Subcutaneous abdominal adipose tissue (tissue), 5 donors: ENCODE measurements at regions not wholly inside any gene's neighbourhood (a gene's known extent, or its start where the extent isn't known, plus 50 kb on each side); places are given as distances from the start of the nearest gene placed in this dataset.

Experiments used
- H3K27ac ChIP-seq: one replicate; pipeline ENCODE4 v1.7.0; 2013; ENCODE audit warnings: low read depth, mild to moderate bottlenecking, inconsistent platforms, low read length, moderate library complexity
- H3K27me3 ChIP-seq, 5 donors: one replicate each; pipeline ENCODE4 v1.7.0; 2013; ENCODE audit warnings: low read length in 5 of 5, inconsistent platforms in 1 of 5; ENCODE audit not compliant: control insufficient read depth in 5 of 5, insufficient read depth in 4 of 5
- H3K36me3 ChIP-seq, 5 donors: one replicate each; pipeline ENCODE4 v1.7.0; 2013; ENCODE audit warnings: low read length in 5 of 5; ENCODE audit not compliant: control insufficient read depth in 5 of 5, insufficient read depth in 5 of 5
- H3K4me1 ChIP-seq, 5 donors: one replicate each; pipeline ENCODE4 v1.7.0; 2013; ENCODE audit warnings: low read length in 5 of 5, mild to moderate bottlenecking in 3 of 5, moderate library complexity in 1 of 5; ENCODE audit not compliant: control insufficient read depth in 5 of 5, insufficient read depth in 5 of 5
- H3K4me3 ChIP-seq, 5 donors: one replicate each; pipeline ENCODE4 v1.7.0; 2013; ENCODE audit warnings: low read length in 5 of 5, low read depth in 1 of 5
- H3K9ac ChIP-seq, 5 donors: one replicate each; pipeline ENCODE4 v1.7.0; 2013; ENCODE audit warnings: low read length in 5 of 5, mild to moderate bottlenecking in 4 of 5, moderate library complexity in 3 of 5
- H3K9me3 ChIP-seq, 5 donors: one replicate each; pipeline ENCODE4 v1.7.0; 2013; ENCODE audit warnings: low read length in 5 of 5; ENCODE audit not compliant: control insufficient read depth in 5 of 5
- donor health status: healthy.
- donor health status: healthy.
- donor health status: healthy.
- donor health status: healthy.
- donor health status: healthy.

DNA sequence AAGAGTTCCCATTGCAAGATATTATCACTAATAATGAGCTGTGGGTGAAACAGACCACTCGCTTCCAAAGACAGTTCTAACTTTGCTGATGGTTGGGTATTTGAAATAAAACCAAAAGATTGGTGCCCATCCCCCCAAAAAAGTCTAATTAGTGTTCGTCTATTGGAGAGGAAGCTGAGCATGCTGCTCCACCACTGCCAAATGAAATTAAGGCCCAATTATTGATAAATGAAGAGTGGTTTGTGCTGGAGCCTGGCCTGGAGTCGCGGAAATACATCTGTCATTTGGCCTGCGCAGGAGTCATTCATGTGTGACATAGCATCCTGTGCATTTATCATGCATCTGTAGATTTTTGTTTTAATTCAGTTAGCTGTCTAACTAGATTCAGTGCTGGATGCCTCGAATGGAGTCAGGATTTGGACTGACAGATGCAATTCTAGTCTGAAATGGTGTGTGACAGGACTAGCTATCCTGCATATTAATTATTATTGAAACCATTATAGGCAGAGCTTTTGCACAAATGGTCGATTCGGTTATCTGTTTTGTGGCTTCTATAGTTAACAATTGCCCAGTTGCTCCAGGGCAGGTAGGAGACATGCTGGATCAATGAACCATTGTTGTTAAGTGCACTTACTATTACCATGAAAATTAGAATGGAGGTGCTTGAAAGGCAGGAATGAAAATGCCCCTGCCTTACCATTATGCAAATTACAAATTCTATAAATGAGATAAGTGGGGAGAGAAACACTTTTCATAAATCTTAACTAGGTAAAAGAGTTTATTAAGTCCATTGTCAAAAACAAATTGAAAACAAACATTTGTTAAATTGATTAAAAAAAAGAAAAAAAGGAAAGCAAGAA, 450.4 kb upstream of the TCF4 start:
- Histone ChIP-seq H3K4me3 (no peak overlapping the region), H3K36me3 (no peaks in the 10 kb centered on the region), H3K9me3 (peaks cover 0 to under 1% (median 0%) of the 10 kb centered on the region in 5 donors), H3K9ac (no peak overlapping the region), H3K27ac (no peak overlapping the region), H3K4me1 (no peaks in the 10 kb centered on the region), H3K27me3 (no peaks in the 10 kb centered on the region)

DNA sequence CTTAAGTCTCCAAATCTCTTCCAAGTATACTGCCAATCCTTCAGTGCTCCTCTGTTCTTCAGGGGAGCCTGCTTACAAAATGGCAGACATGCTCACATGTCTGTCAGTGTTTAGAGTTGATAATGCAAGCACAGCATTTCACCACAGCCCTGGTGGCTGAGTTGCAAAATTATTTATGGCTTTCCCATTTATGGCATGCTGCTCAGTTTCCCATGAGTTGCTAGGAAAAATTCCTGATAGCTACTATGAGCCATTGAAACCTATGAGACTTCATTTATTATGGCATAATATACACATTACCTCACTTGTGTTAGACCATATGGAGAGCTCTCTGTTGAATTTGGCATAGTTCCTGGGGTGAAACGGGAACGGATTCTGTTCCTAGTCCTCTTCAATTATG, 448.7 kb upstream of the TCF4 start:
- Histone ChIP-seq H3K9me3 (peaks cover 0 to 4% (median 0%) of the 10 kb centered on the region in 5 donors), H3K9ac (no peak overlapping the region), H3K27ac (no peak overlapping the region), H3K36me3 (no peaks in the 10 kb centered on the region), H3K27me3 (no peaks in the 10 kb centered on the region), H3K4me1 (no peaks in the 10 kb centered on the region), H3K4me3 (no peak overlapping the region)

- no peak overlapping the region for H3K27ac ChIP-seq
Observed at GRCh38 chr18:56035546-56035945, 447.6 kb upstream of the TCF4 start.

GRCh38 chr18:56034949-56035348, 447.0 kb upstream of the TCF4 start:
- Histone ChIP-seq H3K9me3 (peaks cover 0 to 4% (median 0%) of the 10 kb centered on the region in 5 donors), H3K27me3 (no peaks in the 10 kb centered on the region), H3K4me3 (no peak overlapping the region), H3K27ac (no peak overlapping the region), H3K4me1 (no peaks in the 10 kb centered on the region), H3K9ac (no peak overlapping the region), H3K36me3 (no peaks in the 10 kb centered on the region)

More at GRCh38 chr18:56035546-56035945, 447.6 kb upstream of the TCF4 start:
- H3K36me3 ChIP-seq, result no peaks in the 10 kb centered on the region
- no peak overlapping the region for H3K4me3 ChIP-seq
- H3K27me3 ChIP-seq, result no peaks in the 10 kb centered on the region
- no peak overlapping the region for H3K9ac ChIP-seq
- H3K4me1 ChIP-seq, result no peaks in the 10 kb centered on the region
- peaks cover 0 to 4% (median 0%) of the 10 kb centered on the region in 5 donors for H3K9me3 ChIP-seq

GRCh38 chr18:56030060-56030459, 442.1 kb upstream of the TCF4 start:
- Histone ChIP-seq H3K4me1 (peaks cover 0 to 7% (median 0%) of the 10 kb centered on the region in 5 donors), H3K9ac (no peak overlapping the region), H3K4me3 (no peak overlapping the region), H3K27me3 (no peaks in the 10 kb centered on the region), H3K9me3 (peaks cover 0 to 4% (median 0%) of the 10 kb centered on the region in 5 donors), H3K27ac (no peak overlapping the region), H3K36me3 (no peaks in the 10 kb centered on the region)

DNA sequence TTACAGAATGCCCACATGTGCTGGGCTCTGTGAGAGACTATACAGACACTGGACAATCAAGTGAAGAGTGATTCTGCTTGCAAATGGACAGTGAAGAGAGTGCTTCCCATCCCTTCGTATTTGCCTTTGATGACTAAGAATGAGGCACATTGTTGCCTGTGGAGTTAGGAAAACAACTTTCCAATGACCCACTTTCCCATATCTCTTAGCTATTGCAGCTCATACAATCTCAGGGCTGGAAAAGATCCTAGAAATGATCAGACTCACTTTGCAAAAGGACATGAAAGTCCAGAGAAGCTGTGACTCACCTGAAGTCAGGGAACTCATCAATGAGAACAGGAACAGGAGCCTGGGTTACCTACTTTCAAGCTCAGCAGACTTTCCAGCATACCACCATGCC, 440.5 kb upstream of the TCF4 start:
- H3K27me3 ChIP-seq, result no peaks in the 10 kb centered on the region
- peaks cover 0 to 4% (median 0%) of the 10 kb centered on the region in 5 donors for H3K9me3 ChIP-seq
- H3K27ac ChIP-seq, result no peak overlapping the region
- no peaks in the 10 kb centered on the region for H3K36me3 ChIP-seq
- H3K9ac ChIP-seq, result no peak overlapping the region
- H3K4me1 ChIP-seq, result peaks cover 0 to 7% (median 0%) of the 10 kb centered on the region in 5 donors
- H3K4me3 ChIP-seq, result no peak overlapping the region

- no peak overlapping the region for H3K4me3 ChIP-seq
- no peak overlapping the region for H3K9ac ChIP-seq
- no peak overlapping the region for H3K27ac ChIP-seq
- H3K36me3 ChIP-seq, result no peaks in the 10 kb centered on the region
- no peaks in the 10 kb centered on the region for H3K9me3 ChIP-seq
- peaks cover 0 to 7% (median 0%) of the 10 kb centered on the region in 5 donors for H3K4me1 ChIP-seq
- H3K27me3 ChIP-seq, result no peaks in the 10 kb centered on the region
Observed at GRCh38 chr18:56026509-56026908, 438.5 kb upstream of the TCF4 start.

DNA sequence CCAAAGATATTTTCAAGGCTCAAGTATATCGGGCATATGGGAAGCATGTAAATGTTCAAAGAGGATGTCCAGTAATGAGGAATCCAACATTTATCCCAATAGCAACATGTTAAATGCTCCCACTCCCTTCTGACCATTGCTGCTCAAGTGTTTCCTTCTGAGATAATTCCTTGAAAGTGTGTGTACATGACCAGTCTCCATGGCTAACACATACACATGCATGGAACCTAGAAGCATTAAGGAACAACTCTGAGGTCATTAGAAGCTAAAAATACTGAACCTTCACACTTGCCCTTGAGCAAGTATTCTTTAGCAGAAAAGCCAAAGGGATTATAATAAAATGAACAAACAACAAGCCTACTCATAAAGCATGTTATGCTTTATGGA, 433.8 kb upstream of the TCF4 start:
- Histone ChIP-seq H3K36me3 (no peaks in the 10 kb centered on the region), H3K9ac (no peak overlapping the region), H3K27me3 (no peaks in the 10 kb centered on the region), H3K4me3 (no peak overlapping the region), H3K9me3 (no peaks in the 10 kb centered on the region), H3K4me1 (peaks cover 0 to 12% (median 0%) of the 10 kb centered on the region in 5 donors), H3K27ac (no peak overlapping the region)

DNA sequence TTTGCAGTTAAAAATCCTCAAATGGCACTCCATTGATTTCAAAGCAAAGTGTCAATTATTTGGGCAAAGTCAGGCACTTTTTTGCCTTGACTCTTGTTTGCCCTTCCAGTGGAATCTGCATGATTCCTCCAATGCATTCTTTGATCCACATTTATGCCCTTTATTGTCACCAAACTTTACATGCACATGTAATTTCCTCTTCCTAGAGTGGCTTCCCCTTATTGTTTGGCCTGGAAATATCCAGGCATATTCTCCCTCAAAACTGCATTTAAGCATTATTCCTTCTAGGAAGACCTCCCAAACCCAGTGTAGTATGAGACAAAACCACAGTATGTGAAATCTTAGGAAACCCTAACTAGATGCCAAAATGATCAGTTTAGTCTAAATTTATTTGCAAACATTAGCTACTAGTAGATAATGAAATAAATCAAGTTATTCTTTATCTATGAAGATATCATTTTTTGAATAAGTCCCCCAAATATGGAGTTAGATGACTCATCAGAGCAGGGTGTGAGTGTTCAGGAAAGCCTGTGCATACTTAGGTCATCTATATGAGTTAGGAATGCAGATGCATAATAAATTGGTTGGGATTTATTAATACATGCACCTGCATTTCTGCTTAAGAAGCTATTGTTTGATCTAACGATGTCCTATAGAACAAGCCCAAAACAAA, 433.3 kb upstream of the TCF4 start:
- Histone ChIP-seq H3K9ac (no peak overlapping the region), H3K27me3 (no peaks in the 10 kb centered on the region), H3K4me1 (peaks cover 0 to 7% (median 0%) of the 10 kb centered on the region in 5 donors), H3K4me3 (no peak overlapping the region), H3K27ac (no peak overlapping the region), H3K36me3 (no peaks in the 10 kb centered on the region), H3K9me3 (no peaks in the 10 kb centered on the region)

GRCh38 chr18:56019908-56020307, 431.9 kb upstream of the TCF4 start:
- Histone ChIP-seq H3K36me3 (no peaks in the 10 kb centered on the region), H3K27ac (no peak overlapping the region), H3K9me3 (no peaks in the 10 kb centered on the region), H3K27me3 (no peaks in the 10 kb centered on the region), H3K4me1 (peaks cover 0 to 5% (median 0%) of the 10 kb centered on the region in 5 donors), H3K4me3 (no peak overlapping the region), H3K9ac (no peak overlapping the region)
